Astrocyte (in vitro differentiated cells and primary cell): ENCODE measurements at regions not wholly inside any gene's neighbourhood (a gene's known extent, or its start where the extent isn't known, plus 50 kb on each side); places are given as distances from the start of the nearest gene placed in this dataset.
"Not testable (repeated sequence)": the region's sequence is repeated elsewhere in the genome, so short reads cannot be mapped to it uniquely, and the experiment has no call there.

ENCODE experiments used
- DNase-seq: peaks from one replicate; pipeline ENCODE4 v3.0.0-alpha.2; 2010; ENCODE audit warnings: low read depth
- FAIRE-seq: peaks from 2 replicates; lab custom pipeline; 2011; peaks lifted over from hg19 to GRCh38; lab: Jason Lieb, UNC
- H2AFZ ChIP-seq: 2 replicates; pipeline ENCODE4 v1.6.0; 2012; ENCODE audit warnings: low read depth, low read length, inconsistent platforms
- H3K27ac ChIP-seq: 2 replicates; pipeline ENCODE4 v1.5.1; 2011; ENCODE audit warnings: low read depth, low read length, inconsistent platforms
- H3K27me3 ChIP-seq: 2 replicates; pipeline ENCODE4 v1.6.0; 2011; ENCODE audit warnings: low read length, inconsistent platforms; ENCODE audit not compliant: insufficient read depth
- H3K36me3 ChIP-seq: 2 replicates; pipeline ENCODE4 v1.5.1; 2011; ENCODE audit warnings: low read length, inconsistent platforms; ENCODE audit not compliant: insufficient read depth
- H3K4me1 ChIP-seq: 2 replicates; pipeline ENCODE4 v1.5.1; 2011; ENCODE audit warnings: low read length, inconsistent platforms; ENCODE audit not compliant: insufficient read depth
- H3K4me2 ChIP-seq: 2 replicates; pipeline ENCODE4 v1.6.0; 2012; ENCODE audit warnings: low read length, inconsistent platforms
- H3K4me3 ChIP-seq: 2 replicates; pipeline ENCODE4 v1.5.1; 2011; ENCODE audit warnings: low read depth, mild to moderate bottlenecking, low read length, inconsistent platforms; ENCODE audit not compliant: insufficient read depth
- H3K79me2 ChIP-seq: 2 replicates; pipeline ENCODE4 v1.6.0; 2012; ENCODE audit warnings: mild to moderate bottlenecking, low read length, inconsistent platforms; ENCODE audit not compliant: insufficient read depth
- H3K9ac ChIP-seq: 2 replicates; pipeline ENCODE4 v1.6.0; 2012; ENCODE audit warnings: mild to moderate bottlenecking, low read length, inconsistent platforms
- H3K9me3 ChIP-seq: 2 replicates; pipeline ENCODE4 v1.5.1; 2012; ENCODE audit warnings: low read depth, mild to moderate bottlenecking, low read length, inconsistent platforms; ENCODE audit not compliant: insufficient read depth
- H4K20me1 ChIP-seq: 2 replicates; pipeline ENCODE4 v1.6.0; 2012; ENCODE audit warnings: low read length, inconsistent platforms; ENCODE audit not compliant: insufficient read depth
- H3K27ac Mint-ChIP-seq: one replicate; pipeline ENCODE4 v1.8.0; 2021; ENCODE audit warnings: mild to moderate bottlenecking, mixed read lengths; ENCODE audit not compliant: unreplicated experiment
- H3K27me3 Mint-ChIP-seq: one replicate; pipeline ENCODE4 v1.8.0; 2021; ENCODE audit warnings: low read depth, mixed read lengths; ENCODE audit not compliant: unreplicated experiment
- H3K36me3 Mint-ChIP-seq: one replicate; pipeline ENCODE4 v1.8.0; 2021; ENCODE audit warnings: low read depth, mixed read lengths; ENCODE audit not compliant: unreplicated experiment
- H3K4me1 Mint-ChIP-seq: one replicate; pipeline ENCODE4 v1.8.0; 2021; ENCODE audit warnings: low read depth, mixed read lengths; ENCODE audit not compliant: unreplicated experiment
- H3K4me3 Mint-ChIP-seq: one replicate; pipeline ENCODE4 v1.8.0; 2021; ENCODE audit warnings: mild to moderate bottlenecking, moderate library complexity, mixed read lengths; ENCODE audit not compliant: unreplicated experiment
- H3K9me3 Mint-ChIP-seq: one replicate; pipeline ENCODE4 v1.8.0; 2021; ENCODE audit warnings: mild to moderate bottlenecking, mixed read lengths; ENCODE audit not compliant: unreplicated experiment
- EZH2 ChIP-seq: IDR thresholded peaks from 2 replicates; pipeline ENCODE4 v1.6.1; 2012; ENCODE audit warnings: mild to moderate bottlenecking, low read length, inconsistent platforms; ENCODE audit not compliant: insufficient read depth
- TF ChIP-seq, protein P1 (sequence below): IDR thresholded peaks from 2 replicates; pipeline ENCODE4 v1.5.1; 2011; ENCODE audit warnings: low read depth, mild to moderate bottlenecking, inconsistent platforms, low read length, moderate library complexity; ENCODE audit not compliant: insufficient read depth

DNA sequence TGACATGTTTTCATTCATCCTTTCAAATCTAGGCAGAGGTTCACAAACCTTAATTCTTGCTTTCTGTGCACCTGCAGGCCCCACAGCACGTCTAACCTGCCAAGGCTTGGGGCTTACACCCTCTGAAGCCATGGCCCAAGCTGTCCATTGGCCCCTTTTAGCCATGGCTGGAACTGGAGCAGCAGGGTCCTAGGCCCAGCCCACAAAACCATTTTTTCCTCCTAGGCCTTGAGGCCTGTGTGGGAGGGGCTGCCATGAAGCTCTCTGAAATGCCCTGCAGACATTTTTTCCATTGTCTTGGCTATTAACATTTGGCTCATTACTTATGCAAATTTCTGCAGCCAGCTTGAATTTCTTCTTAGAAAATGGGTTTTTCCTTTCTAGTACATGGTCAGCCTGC, 547.5 kb downstream of the KCNH5 start:
- Mint-ChIP-seq H3K4me3 (no peak overlapping the region), H3K9me3 (peaks cover 20% of the 10 kb centered on the region), H3K27me3 (no peaks in the 10 kb centered on the region), H3K27ac (no peak overlapping the region), H3K36me3 (no peaks in the 10 kb centered on the region), H3K4me1 (no peaks in the 10 kb centered on the region)
- Histone ChIP-seq H3K79me2 (no peaks in the 10 kb centered on the region), H3K4me2 (no peak overlapping the region), H3K27me3 (no peaks in the 10 kb centered on the region), H3K4me3 (no peak overlapping the region), H4K20me1 (no peaks in the 10 kb centered on the region), H2AFZ (no peak overlapping the region), H3K27ac (no peak overlapping the region), H3K36me3 (no peaks in the 10 kb centered on the region), H3K9me3 (no peaks in the 10 kb centered on the region), H3K4me1 (no peaks in the 10 kb centered on the region), H3K9ac (no peak overlapping the region)
- no peak for FAIRE-seq
- TF ChIP-seq, protein P1, sequence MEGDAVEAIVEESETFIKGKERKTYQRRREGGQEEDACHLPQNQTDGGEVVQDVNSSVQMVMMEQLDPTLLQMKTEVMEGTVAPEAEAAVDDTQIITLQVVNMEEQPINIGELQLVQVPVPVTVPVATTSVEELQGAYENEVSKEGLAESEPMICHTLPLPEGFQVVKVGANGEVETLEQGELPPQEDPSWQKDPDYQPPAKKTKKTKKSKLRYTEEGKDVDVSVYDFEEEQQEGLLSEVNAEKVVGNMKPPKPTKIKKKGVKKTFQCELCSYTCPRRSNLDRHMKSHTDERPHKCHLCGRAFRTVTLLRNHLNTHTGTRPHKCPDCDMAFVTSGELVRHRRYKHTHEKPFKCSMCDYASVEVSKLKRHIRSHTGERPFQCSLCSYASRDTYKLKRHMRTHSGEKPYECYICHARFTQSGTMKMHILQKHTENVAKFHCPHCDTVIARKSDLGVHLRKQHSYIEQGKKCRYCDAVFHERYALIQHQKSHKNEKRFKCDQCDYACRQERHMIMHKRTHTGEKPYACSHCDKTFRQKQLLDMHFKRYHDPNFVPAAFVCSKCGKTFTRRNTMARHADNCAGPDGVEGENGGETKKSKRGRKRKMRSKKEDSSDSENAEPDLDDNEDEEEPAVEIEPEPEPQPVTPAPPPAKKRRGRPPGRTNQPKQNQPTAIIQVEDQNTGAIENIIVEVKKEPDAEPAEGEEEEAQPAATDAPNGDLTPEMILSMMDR, result no peak
- no peak for TF ChIP-seq EZH2
- DNase-seq, result no peak

DNA sequence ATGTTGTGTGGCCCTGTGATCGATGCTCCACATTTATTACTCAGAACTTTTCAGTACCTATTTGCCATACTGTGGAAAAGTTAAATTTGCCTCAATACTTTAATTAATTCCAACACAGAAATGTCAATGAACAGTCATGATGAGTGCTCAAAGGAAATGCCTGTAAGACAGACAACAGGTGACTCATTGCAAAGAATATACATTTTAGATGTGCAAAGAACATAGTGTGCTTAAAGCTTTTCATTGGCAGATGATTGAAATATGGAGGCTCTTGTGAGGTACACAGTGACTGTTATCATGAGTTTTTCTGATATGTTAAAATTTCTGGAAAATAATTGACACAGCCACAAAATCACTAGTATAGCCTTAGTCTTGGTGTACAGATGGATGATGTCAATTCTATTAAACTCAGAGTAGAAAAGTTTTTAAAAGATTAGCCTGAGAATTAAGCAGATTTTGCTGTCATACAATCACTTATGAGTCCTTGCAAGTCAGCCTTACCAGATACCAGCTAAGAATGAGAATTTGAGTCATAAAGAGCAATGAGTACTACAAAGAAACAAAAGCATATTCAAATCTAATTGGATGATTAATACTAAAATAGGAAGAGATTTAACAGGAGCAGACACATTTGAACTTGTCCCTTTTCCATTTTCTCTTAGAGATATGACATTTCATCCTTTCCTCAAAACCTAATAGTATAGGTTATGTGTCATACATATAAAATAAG, 544.1 kb downstream of the KCNH5 start:
- Histone ChIP-seq H3K27ac (no peak overlapping the region), H3K79me2 (no peaks in the 10 kb centered on the region), H3K36me3 (no peaks in the 10 kb centered on the region), H3K4me2 (no peak overlapping the region), H2AFZ (no peak overlapping the region), H4K20me1 (no peaks in the 10 kb centered on the region), H3K4me1 (no peaks in the 10 kb centered on the region), H3K9ac (no peak overlapping the region), H3K27me3 (no peaks in the 10 kb centered on the region), H3K9me3 (no peaks in the 10 kb centered on the region), H3K4me3 (no peak overlapping the region)
- Mint-ChIP-seq H3K27ac (no peak overlapping the region), H3K9me3 (peaks cover 20% of the 10 kb centered on the region), H3K36me3 (no peaks in the 10 kb centered on the region), H3K27me3 (no peaks in the 10 kb centered on the region), H3K4me1 (no peaks in the 10 kb centered on the region), H3K4me3 (no peak overlapping the region)
- TF ChIP-seq EZH2, result no peak
- TF ChIP-seq, protein P1, result no peak
- no peak for DNase-seq
- no peak for FAIRE-seq

DNA sequence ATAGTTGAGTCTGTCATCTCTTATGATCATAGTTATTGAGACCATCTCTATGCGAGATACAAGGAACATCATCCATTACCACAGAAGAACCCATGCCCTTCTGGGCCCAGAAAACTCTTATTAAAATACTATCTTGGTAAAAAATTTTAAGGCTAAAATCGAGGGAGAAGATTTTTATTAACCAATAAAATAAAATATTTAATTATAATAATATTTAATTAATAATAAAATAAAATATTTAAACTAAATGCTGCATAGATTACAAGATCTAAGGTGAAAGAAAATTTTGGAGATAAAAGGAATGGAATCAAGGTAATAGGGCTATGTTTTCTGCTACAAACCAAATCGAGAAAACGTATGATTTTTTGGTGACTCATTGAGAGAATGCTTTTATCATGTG, 540.2 kb downstream of the KCNH5 start:
- Histone ChIP-seq H2AFZ (no peak overlapping the region), H3K4me3 (no peak overlapping the region), H3K27me3 (no peaks in the 10 kb centered on the region), H3K4me2 (no peak overlapping the region), H3K27ac (no peak overlapping the region), H3K9me3 (no peaks in the 10 kb centered on the region), H3K4me1 (no peaks in the 10 kb centered on the region), H4K20me1 (no peaks in the 10 kb centered on the region), H3K9ac (no peak overlapping the region), H3K79me2 (no peaks in the 10 kb centered on the region), H3K36me3 (no peaks in the 10 kb centered on the region)
- H3K4me3 Mint-ChIP-seq, result no peak overlapping the region
- DNase-seq, result no peak
- FAIRE-seq, result no peak
- no peaks in the 10 kb centered on the region for H3K27me3 Mint-ChIP-seq
- no peaks in the 10 kb centered on the region for H3K36me3 Mint-ChIP-seq
- peaks cover 2% of the 10 kb centered on the region for H3K9me3 Mint-ChIP-seq
- H3K4me1 Mint-ChIP-seq, result no peaks in the 10 kb centered on the region
- TF ChIP-seq EZH2, result no peak
- TF ChIP-seq, protein P1, result no peak
- H3K27ac Mint-ChIP-seq, result no peak overlapping the region

DNA sequence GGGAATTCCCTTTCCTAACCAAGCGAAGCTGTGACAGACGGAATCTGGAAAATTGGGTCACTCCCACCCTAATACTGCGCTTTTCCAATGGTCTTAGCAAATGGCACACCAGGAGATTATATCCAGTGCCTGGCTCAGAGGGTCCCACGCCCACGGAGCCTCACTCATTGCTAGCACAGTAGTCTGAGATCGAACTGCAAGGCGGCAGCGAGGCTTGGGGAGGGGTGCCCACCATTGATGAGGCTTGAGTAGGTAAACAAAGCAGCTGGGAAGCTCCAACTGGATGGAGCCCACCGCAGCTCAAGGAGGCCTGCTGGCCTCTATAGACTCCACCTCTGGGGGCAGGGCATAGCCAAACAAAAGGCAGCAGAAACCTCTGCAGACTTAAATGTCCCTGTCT, 523.9 kb downstream of the KCNH5 start:
- not testable (repeated sequence) for FAIRE-seq

More for the DNA sequence above, 523.9 kb downstream of the KCNH5 start:
- H3K4me3 ChIP-seq, H3K9ac ChIP-seq, H3K4me2 ChIP-seq, H3K36me3 Mint-ChIP-seq, H2AFZ ChIP-seq, H3K27ac Mint-ChIP-seq, H3K4me1 ChIP-seq, H3K4me3 Mint-ChIP-seq, H3K27ac ChIP-seq, DNase-seq, H3K27me3 Mint-ChIP-seq, H3K9me3 ChIP-seq, H3K4me1 Mint-ChIP-seq, H3K79me2 ChIP-seq, H4K20me1 ChIP-seq, H3K36me3 ChIP-seq, H3K27me3 ChIP-seq: not testable (repeated sequence)
- H3K9me3 Mint-ChIP-seq, result peaks cover 14% of the 10 kb centered on the region
